ENCODE measurements at regions not wholly inside any gene's neighbourhood (a gene's known extent, or its start where the extent isn't known, plus 50 kb on each side); places are given as distances from the start of the nearest gene placed in this dataset.

DNA sequence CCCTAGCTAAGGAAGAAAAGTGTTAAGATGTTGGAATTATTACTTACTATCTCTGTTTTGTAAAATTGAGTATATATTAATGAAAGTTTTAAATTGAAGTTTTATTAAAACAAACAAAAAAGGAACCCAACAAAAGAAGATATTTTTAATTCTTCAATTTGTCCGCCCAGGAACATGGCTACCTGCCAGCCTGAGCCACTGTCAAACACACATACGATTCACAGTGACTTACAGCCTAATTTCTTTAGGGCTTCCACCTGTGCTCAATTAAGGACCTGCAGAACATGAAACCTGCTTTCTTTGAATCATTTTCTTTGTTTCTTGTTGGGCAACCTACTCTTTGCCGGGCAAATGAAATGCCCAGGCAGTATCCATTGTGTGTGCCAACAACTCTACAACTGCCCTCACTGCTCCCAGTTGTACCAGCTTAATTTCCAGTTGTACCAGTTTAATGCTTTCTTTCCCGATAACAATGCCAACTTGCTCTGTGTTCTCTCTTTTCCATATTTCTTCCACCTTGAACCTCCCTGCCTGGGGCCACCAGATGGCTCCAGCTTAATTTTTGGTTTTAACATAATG is 181.7 kb downstream of the GBA3 start:
- DNase-seq (ENCODE audit: low read depth, low spot score), result no peak

DNA sequence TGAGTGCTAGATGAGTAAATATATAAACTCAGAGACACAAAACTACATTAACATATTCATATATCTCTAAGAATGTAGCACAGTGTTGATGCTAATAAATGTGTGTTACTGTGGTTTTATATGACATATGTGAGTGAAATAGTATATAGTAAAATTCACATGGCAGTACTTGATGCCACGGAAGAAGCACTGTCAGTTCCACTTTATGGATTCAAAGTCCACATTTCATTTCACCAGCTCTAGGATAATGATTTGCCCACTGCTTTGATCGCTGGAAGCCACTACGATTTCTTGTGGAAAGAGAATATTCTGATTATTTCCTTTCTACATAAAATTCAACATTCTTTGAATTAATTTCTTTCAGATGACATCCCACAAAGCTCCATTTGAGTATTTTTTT is 181.2 kb downstream of the GBA3 start:
- no peak for DNase-seq (ENCODE audit: low read depth, low spot score)

DNA sequence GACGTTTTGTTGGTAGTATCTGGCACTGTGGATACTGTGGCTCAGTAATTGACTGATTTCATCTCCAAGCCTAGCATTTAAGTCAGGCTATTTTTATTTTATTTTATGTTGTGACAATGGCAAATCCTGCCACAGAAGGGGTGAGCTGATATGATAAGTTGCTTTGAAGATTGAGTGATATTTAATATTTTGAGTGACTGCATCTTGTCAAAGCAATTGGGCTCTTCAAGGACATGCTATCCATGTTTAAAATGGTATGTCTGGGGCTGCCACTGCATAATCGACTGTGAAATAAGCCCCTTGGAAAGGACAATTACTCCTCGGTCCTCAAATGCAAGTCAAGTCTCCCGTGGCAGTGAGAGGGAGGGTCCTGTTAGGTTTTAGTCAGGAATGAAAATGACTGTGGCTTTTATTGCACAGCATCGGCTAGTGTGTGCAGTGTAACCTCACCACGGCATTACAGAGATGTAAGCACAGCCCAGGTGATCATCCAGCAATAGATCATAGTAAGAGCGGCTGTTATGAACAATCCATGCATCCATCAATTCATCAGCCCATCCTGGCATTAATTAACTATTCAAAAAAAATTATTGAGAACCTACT is 178.2 kb downstream of the GBA3 start:
- no peak for DNase-seq (ENCODE audit: low read depth, low spot score)

DNA sequence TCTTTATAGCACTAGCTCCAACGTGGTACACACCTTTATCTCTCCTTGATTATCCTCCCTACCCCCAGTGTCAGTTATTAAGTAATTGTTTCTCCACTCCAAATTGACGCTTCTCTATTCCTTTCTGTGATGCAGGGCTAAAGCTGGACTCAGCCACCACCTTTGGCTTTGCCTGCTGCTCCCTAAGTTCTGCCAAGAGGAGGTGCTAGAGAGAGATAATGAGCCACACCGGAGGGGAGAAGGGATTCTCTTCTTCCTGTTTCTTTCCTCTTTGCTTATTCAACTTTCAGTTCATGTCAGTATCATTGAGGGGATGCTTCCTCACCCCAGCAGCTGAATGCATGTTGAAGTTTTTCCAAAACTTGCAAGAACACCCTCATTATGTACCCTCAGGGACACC is 176.5 kb downstream of the GBA3 start:
- no peak for DNase-seq (ENCODE audit: low read depth, low spot score)
